Nephron progenitor cell (in vitro differentiated cells): ENCODE measurements at regions not wholly inside any gene's neighbourhood (a gene's known extent, or its start where the extent isn't known, plus 50 kb on each side); places are given as distances from the start of the nearest gene placed in this dataset.

Experiments
- DNase-seq: peaks from one replicate; pipeline ENCODE4 v3.0.0; 2021
- H3K27ac Mint-ChIP-seq: 2 replicates; pipeline ENCODE4 v1.8.0; 2021; ENCODE audit warnings: mild to moderate bottlenecking, moderate library complexity, mixed read lengths
- H3K27me3 Mint-ChIP-seq: 2 replicates; pipeline ENCODE4 v1.8.0; 2021; ENCODE audit warnings: mild to moderate bottlenecking, low read depth, mixed read lengths; ENCODE audit not compliant: poor library complexity
- H3K36me3 Mint-ChIP-seq: 2 replicates; pipeline ENCODE4 v1.8.0; 2021; ENCODE audit warnings: low read depth, mixed read lengths
- H3K4me1 Mint-ChIP-seq: 2 replicates; pipeline ENCODE4 v1.8.0; 2021; ENCODE audit warnings: mixed read lengths
- H3K4me3 Mint-ChIP-seq: 2 replicates; pipeline ENCODE4 v1.8.0; 2021; ENCODE audit warnings: mild to moderate bottlenecking, moderate library complexity, mixed read lengths
- H3K9me3 Mint-ChIP-seq: 2 replicates; pipeline ENCODE4 v1.8.0; 2021; ENCODE audit warnings: mild to moderate bottlenecking, moderate library complexity, mixed read lengths
- TF ChIP-seq, protein P1 (sequence below): fragments of 200-600 bp; sonication (generic); IDR thresholded peaks from 2 replicates; pipeline ENCODE4 v1.5.0; 2021; ENCODE audit warnings: antibody characterized with exemption

DNA sequence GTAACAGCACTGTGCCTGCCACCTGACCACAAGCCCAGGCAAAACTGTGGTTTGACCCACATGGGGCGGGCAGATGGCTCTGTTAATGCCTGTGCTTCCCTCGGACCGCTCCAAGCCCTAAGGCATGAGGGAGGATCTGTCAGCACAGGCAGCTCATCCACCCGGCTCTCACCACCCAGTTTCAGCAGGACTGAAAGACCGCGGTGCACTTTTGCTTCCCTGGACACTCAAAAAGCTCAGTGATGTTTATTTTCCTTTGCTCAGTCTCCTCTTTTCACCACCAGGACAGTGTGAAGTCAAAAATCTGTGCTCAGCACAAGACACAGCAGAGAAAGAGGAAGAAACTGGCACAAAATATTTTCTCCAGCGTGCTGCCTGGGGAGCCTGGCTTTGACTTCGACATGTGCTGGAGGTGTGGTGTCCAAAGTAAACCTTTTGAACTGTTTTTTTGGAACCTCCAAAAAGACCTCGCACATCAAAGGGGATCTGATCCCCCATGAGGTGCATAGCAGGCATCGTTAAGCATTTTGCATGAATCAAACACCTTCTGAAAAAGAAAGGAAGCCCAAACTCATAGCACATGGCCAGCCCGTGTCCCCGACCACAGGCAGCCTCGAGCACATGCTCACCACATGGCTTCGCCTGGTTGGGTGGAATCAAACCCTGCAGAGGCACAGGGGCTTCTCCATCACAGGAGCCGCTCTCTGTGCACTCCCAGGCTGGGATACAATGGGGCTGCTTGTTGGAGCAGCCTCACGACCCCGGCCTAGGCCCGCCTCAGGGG, 441.7 kb upstream of the JARID2 start:
- no peak overlapping the region for H3K27ac Mint-ChIP-seq
- TF ChIP-seq, protein P1, sequence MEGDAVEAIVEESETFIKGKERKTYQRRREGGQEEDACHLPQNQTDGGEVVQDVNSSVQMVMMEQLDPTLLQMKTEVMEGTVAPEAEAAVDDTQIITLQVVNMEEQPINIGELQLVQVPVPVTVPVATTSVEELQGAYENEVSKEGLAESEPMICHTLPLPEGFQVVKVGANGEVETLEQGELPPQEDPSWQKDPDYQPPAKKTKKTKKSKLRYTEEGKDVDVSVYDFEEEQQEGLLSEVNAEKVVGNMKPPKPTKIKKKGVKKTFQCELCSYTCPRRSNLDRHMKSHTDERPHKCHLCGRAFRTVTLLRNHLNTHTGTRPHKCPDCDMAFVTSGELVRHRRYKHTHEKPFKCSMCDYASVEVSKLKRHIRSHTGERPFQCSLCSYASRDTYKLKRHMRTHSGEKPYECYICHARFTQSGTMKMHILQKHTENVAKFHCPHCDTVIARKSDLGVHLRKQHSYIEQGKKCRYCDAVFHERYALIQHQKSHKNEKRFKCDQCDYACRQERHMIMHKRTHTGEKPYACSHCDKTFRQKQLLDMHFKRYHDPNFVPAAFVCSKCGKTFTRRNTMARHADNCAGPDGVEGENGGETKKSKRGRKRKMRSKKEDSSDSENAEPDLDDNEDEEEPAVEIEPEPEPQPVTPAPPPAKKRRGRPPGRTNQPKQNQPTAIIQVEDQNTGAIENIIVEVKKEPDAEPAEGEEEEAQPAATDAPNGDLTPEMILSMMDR = no peak
- H3K4me3 Mint-ChIP-seq = no peak overlapping the region
- H3K36me3 Mint-ChIP-seq = peaks cover 13% of the 10 kb centered on the region
- H3K4me1 Mint-ChIP-seq = peaks cover 29% of the 10 kb centered on the region
- no peak for DNase-seq
- H3K9me3 Mint-ChIP-seq = peaks cover 29% of the 10 kb centered on the region
- H3K27me3 Mint-ChIP-seq = peaks cover 3% of the 10 kb centered on the region

DNA sequence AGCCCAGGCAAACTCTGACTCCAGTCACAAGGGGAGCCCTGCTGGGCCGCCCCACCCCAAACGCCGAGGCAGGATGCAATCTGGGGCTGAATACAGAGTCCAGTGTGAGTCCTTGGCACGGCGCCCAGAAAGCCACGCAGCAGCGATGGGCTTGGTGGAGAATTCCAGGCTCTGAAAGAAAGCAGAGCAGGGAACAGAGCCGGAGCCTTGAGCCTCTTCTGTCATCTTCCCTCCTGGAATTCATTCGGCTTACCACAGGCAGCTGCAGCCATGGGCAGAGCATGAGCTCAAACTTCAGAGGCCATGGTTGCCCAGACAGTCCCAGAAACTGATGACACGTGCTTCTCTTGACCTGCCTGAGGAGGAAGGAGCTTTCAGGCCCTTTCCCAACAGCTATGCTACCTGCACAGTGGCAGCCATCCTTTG, 441.1 kb upstream of the JARID2 start:
- no peak overlapping the region for H3K4me3 Mint-ChIP-seq
- H3K27ac Mint-ChIP-seq = no peak overlapping the region
- H3K9me3 Mint-ChIP-seq = peaks cover 29% of the 10 kb centered on the region
- H3K4me1 Mint-ChIP-seq = peaks cover 26% of the 10 kb centered on the region
- H3K27me3 Mint-ChIP-seq = peaks cover 3% of the 10 kb centered on the region
- no peak for DNase-seq
- TF ChIP-seq, protein P1 = no peak
- peaks cover 13% of the 10 kb centered on the region for H3K36me3 Mint-ChIP-seq

DNA sequence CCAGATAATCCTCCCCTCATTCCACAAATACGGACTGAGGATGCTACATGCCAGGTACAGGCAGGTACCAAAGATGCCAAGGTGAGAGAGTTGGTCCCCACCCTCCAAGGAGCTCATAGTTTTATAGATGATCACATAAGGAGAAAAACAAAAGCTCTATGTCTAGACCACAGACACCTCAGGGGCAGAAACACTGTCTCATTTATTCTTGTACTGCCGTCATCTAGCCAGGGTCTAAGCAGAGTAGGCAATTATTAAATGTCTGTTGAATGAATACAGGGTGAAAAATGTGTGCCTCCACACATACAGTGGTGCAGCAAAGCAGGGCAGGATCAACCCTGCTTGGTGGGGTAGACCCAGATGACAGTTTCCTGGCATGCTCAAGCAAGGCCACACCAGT, 439.8 kb upstream of the JARID2 start:
- H3K4me1 Mint-ChIP-seq = peaks cover 26% of the 10 kb centered on the region
- TF ChIP-seq, protein P1 = no peak
- H3K27me3 Mint-ChIP-seq = peaks cover 7% of the 10 kb centered on the region
- H3K27ac Mint-ChIP-seq = no peak overlapping the region
- no peak for DNase-seq
- no peak overlapping the region for H3K4me3 Mint-ChIP-seq
- peaks cover 13% of the 10 kb centered on the region for H3K36me3 Mint-ChIP-seq
- H3K9me3 Mint-ChIP-seq = peaks cover 32% of the 10 kb centered on the region

DNA sequence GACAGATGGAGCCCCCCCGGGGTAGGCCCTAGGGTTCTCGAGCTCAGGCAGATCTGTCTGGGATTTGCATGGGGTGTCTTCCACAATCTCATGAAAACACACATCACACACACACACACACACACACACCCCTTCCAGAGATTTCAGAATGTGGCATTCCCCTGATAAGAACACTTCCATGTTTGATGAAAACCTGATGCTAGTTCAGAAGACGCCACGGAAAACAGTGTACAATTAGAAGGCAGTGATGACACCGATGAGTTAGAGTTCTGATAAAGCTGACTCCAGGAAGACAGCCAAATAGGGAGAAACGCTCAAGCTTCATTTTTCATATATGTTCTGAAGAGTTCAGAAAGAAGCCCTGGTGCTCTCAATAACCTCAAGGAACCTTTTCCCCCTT, 438.7 kb upstream of the JARID2 start:
- DNase-seq = no peak
- Mint-ChIP-seq H3K4me3 (no peak overlapping the region), H3K27me3 (peaks cover 7% of the 10 kb centered on the region), H3K36me3 (peaks cover 13% of the 10 kb centered on the region), H3K27ac (no peak overlapping the region), H3K9me3 (peaks cover 32% of the 10 kb centered on the region), H3K4me1 (peaks cover 24% of the 10 kb centered on the region)
- TF ChIP-seq, protein P1 = no peak

DNA sequence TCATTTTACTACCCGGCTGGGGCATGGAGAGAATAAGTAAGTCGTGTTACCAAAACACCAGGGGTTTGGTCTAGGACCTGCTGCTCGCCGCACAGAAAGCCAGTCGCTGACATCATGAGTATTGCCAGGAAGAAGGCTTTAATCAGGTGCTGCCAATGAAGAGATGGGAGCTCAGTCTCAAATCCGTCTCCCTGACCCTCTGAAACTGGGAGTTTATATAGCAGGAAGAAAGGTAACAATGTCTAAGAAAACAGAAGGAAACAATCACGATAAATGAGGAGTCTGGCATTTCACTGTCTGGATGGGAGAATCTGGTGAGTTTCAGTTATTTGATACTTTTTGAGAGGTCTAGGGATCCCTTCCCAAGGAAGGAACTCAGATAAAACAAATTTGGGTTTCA, 437.9 kb upstream of the JARID2 start:
- Mint-ChIP-seq H3K27ac (no peak overlapping the region), H3K4me3 (no peak overlapping the region), H3K27me3 (peaks cover 10% of the 10 kb centered on the region), H3K4me1 (peaks cover 17% of the 10 kb centered on the region), H3K36me3 (peaks cover 13% of the 10 kb centered on the region), H3K9me3 (peaks cover 32% of the 10 kb centered on the region)
- no peak for DNase-seq
- TF ChIP-seq, protein P1 = no peak

DNA sequence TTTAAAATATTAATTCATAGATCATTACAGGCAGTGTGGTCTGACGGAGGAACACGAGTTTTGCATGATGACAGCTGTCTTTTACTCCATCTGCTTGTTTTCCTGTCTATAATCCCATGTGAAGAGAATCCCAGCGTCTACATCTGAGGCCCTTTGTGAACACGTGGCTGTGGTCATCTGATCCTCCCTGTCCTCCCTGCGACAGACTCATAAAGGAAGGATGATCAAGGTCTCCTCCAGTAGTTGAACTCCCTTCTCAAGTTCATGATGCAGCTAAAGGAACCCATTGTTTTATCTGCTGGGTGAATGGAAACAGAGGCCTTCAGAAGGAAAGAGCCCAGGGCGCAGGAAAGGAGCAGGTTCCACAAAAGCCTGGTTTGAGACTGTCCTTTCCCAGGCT, 435.8 kb upstream of the JARID2 start:
- Mint-ChIP-seq H3K27ac (no peak overlapping the region), H3K27me3 (peaks cover 12% of the 10 kb centered on the region), H3K4me3 (no peak overlapping the region)

More for the DNA sequence above, 435.8 kb upstream of the JARID2 start:
- Mint-ChIP-seq H3K4me1 (peaks cover 18% of the 10 kb centered on the region), H3K9me3 (peaks cover 32% of the 10 kb centered on the region), H3K36me3 (peaks cover 13% of the 10 kb centered on the region)
- no peak for DNase-seq
- TF ChIP-seq, protein P1 = no peak
